Brain microvascular endothelial cell (primary cell): ENCODE measurements at regions not wholly inside any gene's neighbourhood (a gene's known extent, or its start where the extent isn't known, plus 50 kb on each side); places are given as distances from the start of the nearest gene placed in this dataset.
"Not testable (repeated sequence)": the region's sequence is repeated elsewhere in the genome, so short reads cannot be mapped to it uniquely, and the experiment has no call there.

Experiments
- DNase-seq: peaks from one replicate; pipeline ENCODE4 v3.0.0-alpha.2; 2020
- H3K27ac ChIP-seq: fragments of 250-450 bp; sonication (Bioruptor Pico); 2 replicates; pipeline ENCODE4 v1.5.1; 2020; ENCODE audit warnings: mild to moderate bottlenecking, moderate library complexity
- H3K27me3 ChIP-seq: fragments of 250-450 bp; sonication (Bioruptor Pico); replicated peaks from 2 replicates; pipeline ENCODE4 v1.5.1; 2020; ENCODE audit warnings: mild to moderate bottlenecking
- H3K36me3 ChIP-seq: fragments of 250-450 bp; sonication (Bioruptor Pico); replicated peaks from 2 replicates; pipeline ENCODE4 v1.5.1; 2020; ENCODE audit warnings: mild to moderate bottlenecking
- H3K4me3 ChIP-seq: 2 replicates; pipeline ENCODE4 v1.5.1; 2011; ENCODE audit warnings: low read depth, mild to moderate bottlenecking, control low read depth, low read length, moderate library complexity
- CTCF ChIP-seq: IDR thresholded peaks from 2 replicates; pipeline ENCODE4 v1.5.1; 2011; ENCODE audit warnings: low read depth, mild to moderate bottlenecking, moderate library complexity, low read length, control low read depth, inconsistent platforms; ENCODE audit errors: missing control alignments
- in situ Hi-C: cut with HindIII; loops from 2 replicates; pipeline ENCODE4 v1.10.0; 2017; ENCODE audit warnings: low sequenced_read_pairs, low pct_ligation_motif_present

- Histone ChIP-seq H3K36me3 (no peaks in the 10 kb centered on the region), H3K27ac (no peak overlapping the region), H3K27me3 (no peaks in the 10 kb centered on the region), H3K4me3 (no peak overlapping the region)
- in situ Hi-C loops: no loop called here
- no peak for TF ChIP-seq CTCF
- no peak for DNase-seq
These were observed 602.9 kb downstream of the NTRK3 start for GRCh38 chr15:87653646-87654045.

- Histone ChIP-seq H3K27me3 (no peaks in the 10 kb centered on the region), H3K36me3 (no peaks in the 10 kb centered on the region), H3K4me3 (no peak overlapping the region), H3K27ac (no peak overlapping the region)
- DNase-seq: no peak
- TF ChIP-seq CTCF: no peak
- in situ Hi-C loops: no loop called here
These were observed 607.4 kb downstream of the NTRK3 start for GRCh38 chr15:87649175-87649574.

GRCh38 chr15:87648278-87648677 is 608.3 kb downstream of the NTRK3 start:
- in situ Hi-C loops: no loop called here
- no peak for TF ChIP-seq CTCF
- Histone ChIP-seq H3K4me3 (no peak overlapping the region), H3K27ac (no peak overlapping the region), H3K36me3 (no peaks in the 10 kb centered on the region), H3K27me3 (no peaks in the 10 kb centered on the region)
- DNase-seq: peak; percentile 9

- TF ChIP-seq CTCF: no peak
- Histone ChIP-seq H3K4me3 (no peak overlapping the region), H3K27me3 (no peaks in the 10 kb centered on the region), H3K27ac (no peak overlapping the region), H3K36me3 (no peaks in the 10 kb centered on the region)
- in situ Hi-C loops: no loop called here
- DNase-seq: no peak
These were observed 610.8 kb downstream of the NTRK3 start for GRCh38 chr15:87645723-87646122.

- DNase-seq, H3K36me3 ChIP-seq, H3K27ac ChIP-seq, H3K27me3 ChIP-seq, H3K4me3 ChIP-seq, in situ Hi-C loops: not testable (repeated sequence)
These were observed 613.5 kb downstream of the NTRK3 start for GRCh38 chr15:87642997-87643396.

GRCh38 chr15:87639305-87640011 is 617.1 kb downstream of the NTRK3 start:
- in situ Hi-C loops: no loop called here
- no peak overlapping the region for H3K27ac ChIP-seq
- no peak overlapping the region for H3K4me3 ChIP-seq
- H3K36me3 ChIP-seq: no peaks in the 10 kb centered on the region
- no peaks in the 10 kb centered on the region for H3K27me3 ChIP-seq
- no peak for TF ChIP-seq CTCF
- no peak for DNase-seq
